ENCODE measurements at regions not wholly inside any gene's neighbourhood (a gene's known extent, or its start where the extent isn't known, plus 50 kb on each side); places are given as distances from the start of the nearest gene placed in this dataset.

DNA sequence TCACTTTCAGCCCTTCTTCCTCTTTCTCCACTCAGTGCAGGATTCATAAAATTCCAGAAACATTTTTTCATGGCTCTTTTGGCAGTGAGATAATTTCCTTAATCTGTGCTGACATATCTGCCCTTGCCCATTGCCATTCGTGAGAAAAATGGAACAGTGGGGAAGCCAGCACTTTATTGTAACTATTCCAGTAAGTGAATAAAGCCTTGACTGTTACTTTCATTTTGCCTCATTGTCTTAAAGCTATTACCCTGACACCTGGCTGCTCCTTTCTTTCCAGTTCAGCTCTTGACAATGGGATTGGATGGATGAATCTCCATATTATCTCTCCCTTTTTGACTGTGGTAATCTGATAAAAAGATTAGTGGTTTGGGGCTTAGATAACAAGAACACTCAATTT lies 1068.1 kb upstream of the PCDH20 start:
- H3K4me1 ChIP-seq (ENCODE audit: insufficient read depth, low read length) = no peaks in the 10 kb centered on the region
- POLR2A ChIA-PET = no interaction called here
- H3K27ac ChIP-seq (ENCODE audit: extremely low read length, insufficient read depth, low read length) = no peak overlapping the region
- no peaks in the 10 kb centered on the region for H3K9me3 ChIP-seq (ENCODE audit: low read length)
- H3K79me2 ChIP-seq (ENCODE audit: insufficient read depth, low read length) = no peaks in the 10 kb centered on the region
- ATAC-seq = no peak
- H3K36me3 ChIP-seq (replicated peaks in 1 of 2; ENCODE audit: control insufficient read depth in 1 of 2, insufficient read depth in 2 of 2, low read length in 2 of 2) = no peaks in the 10 kb centered on the region
- no peak overlapping the region for H3K9ac ChIP-seq (ENCODE audit: insufficient read depth, low read depth, low read length)
- no peak for DNase-seq (ENCODE audit: low spot score)
- no peak overlapping the region for H3K4me3 ChIP-seq (replicated peaks in 1 of 3; ENCODE audit: insufficient read depth in 1 of 3, low read depth in 2 of 3, low read length in 3 of 3)
- intact Hi-C loops (cut with micrococcal nuclease; ENCODE audit: unreplicated experiment) = no loop called here
- TF ChIP-seq WIZ (CRISPR knock-in tag; IDR thresholded peaks at IDR 0.05) = no peak
- TF ChIP-seq, protein P1, sequence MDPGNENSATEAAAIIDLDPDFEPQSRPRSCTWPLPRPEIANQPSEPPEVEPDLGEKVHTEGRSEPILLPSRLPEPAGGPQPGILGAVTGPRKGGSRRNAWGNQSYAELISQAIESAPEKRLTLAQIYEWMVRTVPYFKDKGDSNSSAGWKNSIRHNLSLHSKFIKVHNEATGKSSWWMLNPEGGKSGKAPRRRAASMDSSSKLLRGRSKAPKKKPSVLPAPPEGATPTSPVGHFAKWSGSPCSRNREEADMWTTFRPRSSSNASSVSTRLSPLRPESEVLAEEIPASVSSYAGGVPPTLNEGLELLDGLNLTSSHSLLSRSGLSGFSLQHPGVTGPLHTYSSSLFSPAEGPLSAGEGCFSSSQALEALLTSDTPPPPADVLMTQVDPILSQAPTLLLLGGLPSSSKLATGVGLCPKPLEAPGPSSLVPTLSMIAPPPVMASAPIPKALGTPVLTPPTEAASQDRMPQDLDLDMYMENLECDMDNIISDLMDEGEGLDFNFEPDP (CRISPR knock-in tag; conservative IDR thresholded peaks at IDR 0.05) = no peak
- TF ChIP-seq ESRRA (CRISPR knock-in tag; IDR thresholded peaks at IDR 0.05; ENCODE audit: low read depth) = no peak
- TF ChIP-seq, protein P2, sequence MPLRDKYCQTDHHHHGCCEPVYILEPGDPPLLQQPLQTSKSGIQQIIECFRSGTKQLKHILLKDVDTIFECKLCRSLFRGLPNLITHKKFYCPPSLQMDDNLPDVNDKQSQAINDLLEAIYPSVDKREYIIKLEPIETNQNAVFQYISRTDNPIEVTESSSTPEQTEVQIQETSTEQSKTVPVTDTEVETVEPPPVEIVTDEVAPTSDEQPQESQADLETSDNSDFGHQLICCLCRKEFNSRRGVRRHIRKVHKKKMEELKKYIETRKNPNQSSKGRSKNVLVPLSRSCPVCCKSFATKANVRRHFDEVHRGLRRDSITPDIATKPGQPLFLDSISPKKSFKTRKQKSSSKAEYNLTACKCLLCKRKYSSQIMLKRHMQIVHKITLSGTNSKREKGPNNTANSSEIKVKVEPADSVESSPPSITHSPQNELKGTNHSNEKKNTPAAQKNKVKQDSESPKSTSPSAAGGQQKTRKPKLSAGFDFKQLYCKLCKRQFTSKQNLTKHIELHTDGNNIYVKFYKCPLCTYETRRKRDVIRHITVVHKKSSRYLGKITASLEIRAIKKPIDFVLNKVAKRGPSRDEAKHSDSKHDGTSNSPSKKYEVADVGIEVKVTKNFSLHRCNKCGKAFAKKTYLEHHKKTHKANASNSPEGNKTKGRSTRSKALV (CRISPR knock-in tag; IDR thresholded peaks at IDR 0.05) = no peak
- TF ChIP-seq, protein P3, sequence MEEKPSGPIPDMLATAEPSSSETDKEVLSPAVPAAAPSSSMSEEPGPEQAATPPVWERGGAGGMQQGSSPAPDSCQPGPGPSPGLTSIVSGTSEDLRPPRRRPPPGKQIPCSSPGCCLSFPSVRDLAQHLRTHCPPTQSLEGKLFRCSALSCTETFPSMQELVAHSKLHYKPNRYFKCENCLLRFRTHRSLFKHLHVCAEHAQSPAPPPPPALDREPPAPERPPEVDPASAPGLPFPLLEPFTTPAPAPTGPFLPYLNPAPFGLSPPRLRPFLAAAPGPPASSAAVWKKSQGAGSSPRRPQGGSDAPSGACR (CRISPR knock-in tag; IDR thresholded peaks at IDR 0.05) = no peak
- no peak for TF ChIP-seq IRX3 (CRISPR knock-in tag; IDR thresholded peaks at IDR 0.05; ENCODE audit: borderline replicate concordance, low read depth)
- no peak for TF ChIP-seq GATAD2A (CRISPR knock-in tag; IDR thresholded peaks at IDR 0.05)
- no peak for TF ChIP-seq HMG20A (CRISPR knock-in tag; IDR thresholded peaks at IDR 0.05; ENCODE audit: borderline replicate concordance)
- no TSS peak for BruUV-seq (replicated peaks)
- no peaks in the 10 kb centered on the region for H4K20me1 ChIP-seq (ENCODE audit: insufficient read depth, low read length)
- H3K27me3 ChIP-seq (ENCODE audit: control insufficient read depth in 1 of 2, insufficient read depth in 2 of 2, low read length in 2 of 2) = no peaks in the 10 kb centered on the region
- no peak overlapping the region for H3K4me2 ChIP-seq (ENCODE audit: low read depth, low read length)
- in situ Hi-C loops (cut with HindIII; ENCODE audit: extremely low pct_ligation_motif_present, low pct_unique_long_range_greater_than_20kb) = no loop called here
- WGBS (ENCODE audit: low lambda C conversion rate) = 0% methylated on average over 1 of the region's 1 CpG
- H2AFZ ChIP-seq (ENCODE audit: low read length) = no peak overlapping the region
- no peak for FAIRE-seq
- CTCF ChIA-PET (ENCODE audit: low intra/inter-chr PET ratio, low total read pairs) = no interaction called here
